IMR-90 (cell line): ENCODE measurements at regions not wholly inside any gene's neighbourhood (a gene's known extent, or its start where the extent isn't known, plus 50 kb on each side); places are given as distances from the start of the nearest gene placed in this dataset.

ENCODE experiments used
- ATAC-seq: fragments of 200-7000 bp; cut with Tn5 transposase; 2 replicates; pipeline ENCODE4 v1.9.1; 2020; ENCODE audit warnings: low read depth, mild to moderate bottlenecking, moderate library complexity
- BruUV-seq: library from RNA; stranded (reverse); fragments of 400-500 nt; replicated peaks from 2 replicates; lab custom pipeline; 2021; lab: Mats Ljungman, UMichigan
- CTCF ChIA-PET: fragments of 300-600 bp; formaldehyde crosslinking; extraction: SDS; loops from one replicate; lab custom pipeline; 2021; ENCODE audit warnings: antibody characterized with exemption; lab: Yijun Ruan, JAX
- POLR2A ChIA-PET: fragments of 300-600 bp; sonication (Branson Sonifier 250); formaldehyde crosslinking; loops from one replicate; lab custom pipeline; 2022; ENCODE audit warnings: antibody characterized with exemption; ENCODE audit not compliant: unreplicated experiment; lab: Charles Lee
- DNase-seq: peaks from one replicate; pipeline ENCODE4 v3.0.0; 2013
- H2AFZ ChIP-seq: replicated peaks from 2 replicates; pipeline ENCODE3; 2013; ENCODE audit warnings: low read length, mild to moderate bottlenecking; ENCODE audit not compliant: poor library complexity
- H2AK5ac ChIP-seq: 2 replicates; pipeline ENCODE4 v1.6.1; 2013; ENCODE audit warnings: low read depth, low read length, inconsistent platforms
- H2AK9ac ChIP-seq: replicated peaks from 2 replicates; pipeline ENCODE3; 2013; ENCODE audit warnings: mild to moderate bottlenecking, low read depth, low read length, moderate library complexity; ENCODE audit not compliant: poor library complexity
- H2BK120ac ChIP-seq: 2 replicates; pipeline ENCODE4 v1.6.1; 2013; ENCODE audit warnings: low read depth, low read length, inconsistent platforms
- H2BK15ac ChIP-seq: 3 replicates; pipeline ENCODE4 v1.6.1; 2013; ENCODE audit warnings: low read depth, low read length, inconsistent platforms
- H2BK20ac ChIP-seq: 2 replicates; pipeline ENCODE4 v1.6.1; 2013; ENCODE audit warnings: low read depth, mild to moderate bottlenecking, inconsistent platforms, low read length, moderate library complexity
- H2BK5ac ChIP-seq: 2 replicates; pipeline ENCODE4 v1.6.1; 2013; ENCODE audit warnings: mild to moderate bottlenecking, low read depth, low read length, inconsistent platforms; ENCODE audit not compliant: poor library complexity, severe bottlenecking
- H3K14ac ChIP-seq: replicated peaks from 2 replicates; pipeline ENCODE4 v1.6.1; 2013; ENCODE audit warnings: low read depth, low read length, inconsistent platforms
- H3K18ac ChIP-seq: 2 replicates; pipeline ENCODE4 v1.6.1; 2013; ENCODE audit warnings: low read depth, low read length, control low read depth
- H3K23ac ChIP-seq: 2 replicates; pipeline ENCODE4 v1.6.1; 2013; ENCODE audit warnings: low read depth, low read length, inconsistent platforms
- H3K27ac ChIP-seq: 2 replicates; pipeline ENCODE4 v1.5.1; 2013; ENCODE audit warnings: mild to moderate bottlenecking, control low read depth, low read length; ENCODE audit not compliant: insufficient read depth
- H3K27me3 ChIP-seq: 2 replicates; pipeline ENCODE4 v1.6.1; 2013; ENCODE audit warnings: low read length; ENCODE audit not compliant: control insufficient read depth, insufficient read depth
- H3K36me3 ChIP-seq: 2 replicates; pipeline ENCODE4 v1.6.1; 2013; ENCODE audit warnings: low read length, mixed read lengths; ENCODE audit not compliant: control insufficient read depth, insufficient read depth
- H3K4ac ChIP-seq: 2 replicates; pipeline ENCODE4 v1.6.1; 2013; ENCODE audit warnings: low read depth, low read length, inconsistent platforms
- H3K4me1 ChIP-seq: 2 replicates; pipeline ENCODE4 v1.6.1; 2013; ENCODE audit warnings: low read length, mixed read lengths; ENCODE audit not compliant: control insufficient read depth, insufficient read depth
- H3K4me2 ChIP-seq: 2 replicates; pipeline ENCODE4 v1.6.1; 2013; ENCODE audit warnings: low read depth, mild to moderate bottlenecking, control low read depth, low read length, moderate library complexity
- H3K4me3 ChIP-seq: 2 replicates; pipeline ENCODE4 v1.5.1; 2013; ENCODE audit warnings: low read depth, mild to moderate bottlenecking, control low read depth, low read length, moderate library complexity; ENCODE audit not compliant: insufficient read depth
- H3K56ac ChIP-seq: 2 replicates; pipeline ENCODE4 v1.6.1; 2013; ENCODE audit warnings: low read length, inconsistent platforms; ENCODE audit not compliant: insufficient read depth; ENCODE audit errors: extremely low read depth
- H3K79me1 ChIP-seq, 2 experiments: 2 replicates each; pipeline ENCODE4 v1.6.1; 2013; ENCODE audit warnings: low read length in 2 of 2, inconsistent platforms in 1 of 2, low read depth in 1 of 2
- H3K9ac ChIP-seq: 2 replicates; pipeline ENCODE4 v1.6.1; 2013; ENCODE audit warnings: low read depth, low read length, control low read depth
- H3K9me1 ChIP-seq: 2 replicates; pipeline ENCODE4 v1.6.1; 2013; ENCODE audit warnings: low read length, inconsistent platforms; ENCODE audit not compliant: insufficient read depth
- H3K9me3 ChIP-seq: 2 replicates; pipeline ENCODE4 v1.6.1; 2013; ENCODE audit warnings: low read length; ENCODE audit not compliant: control insufficient read depth, insufficient read depth
- H4K20me1 ChIP-seq: 2 replicates; pipeline ENCODE4 v1.6.1; 2013; ENCODE audit warnings: low read length, inconsistent platforms; ENCODE audit not compliant: insufficient read depth
- H4K5ac ChIP-seq: 2 replicates; pipeline ENCODE4 v1.6.1; 2013; ENCODE audit warnings: mild to moderate bottlenecking, low read depth, low read length, control low read depth
- H4K8ac ChIP-seq, 2 experiments: 2 replicates each; pipeline ENCODE4 v1.6.1; 2013; ENCODE audit warnings: low read depth in 2 of 2, low read length in 2 of 2, control low read depth in 1 of 2, inconsistent platforms in 1 of 2
- H4K91ac ChIP-seq: 2 replicates; pipeline ENCODE4 v1.6.1; 2013; ENCODE audit warnings: low read depth, low read length, inconsistent platforms; ENCODE audit not compliant: insufficient read depth
- BHLHE40 ChIP-seq: fragments of 150-350 bp; IDR thresholded peaks from 2 replicates; pipeline ENCODE4 v1.6.1; 2016; ENCODE audit warnings: mild to moderate bottlenecking, low read depth, low read length
- CEBPB ChIP-seq: IDR thresholded peaks from 2 replicates; pipeline ENCODE4 v1.6.1; 2012; ENCODE audit warnings: low read depth, low read length, improper control_type of control experiment
- CHD1 ChIP-seq: IDR thresholded peaks from 2 replicates; pipeline ENCODE4 v1.6.1; 2012; ENCODE audit warnings: low read depth, low read length, improper control_type of control experiment
- FOS ChIP-seq: fragments of 150-350 bp; IDR thresholded peaks from 2 replicates; pipeline ENCODE4 v1.6.1; 2016; ENCODE audit warnings: low read depth, low read length
- MAFK ChIP-seq: IDR thresholded peaks from 2 replicates; pipeline ENCODE4 v1.6.1; 2012; ENCODE audit warnings: low read depth, low read length, improper control_type of control experiment
- MAZ ChIP-seq: IDR thresholded peaks from 2 replicates; pipeline ENCODE4 v1.6.1; 2012; ENCODE audit warnings: low read depth, mild to moderate bottlenecking, low read length, improper control_type of control experiment, moderate library complexity, borderline replicate concordance
- MXI1 ChIP-seq: IDR thresholded peaks from 2 replicates; pipeline ENCODE4 v1.6.1; 2012; ENCODE audit warnings: low read depth, mild to moderate bottlenecking, low read length, moderate library complexity, borderline replicate concordance
- NFE2L2 ChIP-seq: fragments of 150-350 bp; IDR thresholded peaks from 2 replicates; pipeline ENCODE4 v1.6.1; 2016; ENCODE audit warnings: low read depth, mild to moderate bottlenecking, low read length
- POLR2A ChIP-seq: IDR thresholded peaks from 2 replicates; pipeline ENCODE4 v1.6.1; 2012; ENCODE audit warnings: mild to moderate bottlenecking, low read depth, low read length
- RAD21 ChIP-seq: IDR thresholded peaks from 2 replicates; pipeline ENCODE4 v1.6.1; 2012; ENCODE audit warnings: low read length, improper control_type of control experiment
- RCOR1 ChIP-seq: IDR thresholded peaks from 2 replicates; pipeline ENCODE4 v1.6.1; 2012; ENCODE audit warnings: mild to moderate bottlenecking, low read length, improper control_type of control experiment; ENCODE audit not compliant: insufficient replicate concordance
- RFX5 ChIP-seq: IDR thresholded peaks from 2 replicates; pipeline ENCODE4 v1.8.0; 2012; ENCODE audit warnings: low read depth, mild to moderate bottlenecking, low read length, moderate library complexity
- SMC3 ChIP-seq: fragments of 150-350 bp; IDR thresholded peaks from 2 replicates; pipeline ENCODE4 v1.6.1; 2016; ENCODE audit warnings: low read depth, mild to moderate bottlenecking, antibody characterized with exemption, low read length, moderate library complexity
- WGBS, 2 experiments: methylation state at CpG; one replicate each; pipeline versions ENCODE4 v1.1.5 to v1.1.7; 2013; ENCODE audit warnings: missing lambda C conversion rate in 2 of 2; ENCODE audit not compliant: insufficient read length in 1 of 2; ENCODE audit errors: extremely low coverage in 2 of 2; 5-methylcytosine and 5-hydroxymethylcytosine counted together
- dilution Hi-C: fragments of 300-500 bp; cut with HindIII; formaldehyde crosslinking; loops from one replicate; pipeline ENCODE4 v1.14.3; 2018; ENCODE audit warnings: low sequenced_read_pairs; ENCODE audit not compliant: unreplicated experiment
- in situ Hi-C: fragments of 300-500 bp; cut with MboI; formaldehyde crosslinking; loops from 3 replicates; pipeline ENCODE4 v1.14.3; 2019; ENCODE audit warnings: low sequenced_read_pairs, inconsistent platforms, mixed read lengths
- intact Hi-C: fragments of 100-400 bp; cut with micrococcal nuclease; formaldehyde crosslinking; loops from 2 replicates; pipeline ENCODE4 v1.10.0; 2022
- TF ChIP-seq, protein P1 (sequence below): conservative IDR thresholded peaks from 2 replicates; pipeline ENCODE4 v1.5.1; 2012; ENCODE audit warnings: mild to moderate bottlenecking, low read depth, low read length, improper control_type of control experiment
- TF ChIP-seq, protein P2 (sequence below): fragments of 150-350 bp; IDR thresholded peaks from 2 replicates; pipeline ENCODE4 v1.6.1; 2016; ENCODE audit warnings: low read depth, mild to moderate bottlenecking, low read length, moderate library complexity, borderline replicate concordance
- TF ChIP-seq, protein P3 (sequence below): fragments of 150-350 bp; IDR thresholded peaks from 2 replicates; pipeline ENCODE4 v1.6.1; 2017; ENCODE audit warnings: mild to moderate bottlenecking, antibody characterized with exemption, low read length, low read depth

DNA sequence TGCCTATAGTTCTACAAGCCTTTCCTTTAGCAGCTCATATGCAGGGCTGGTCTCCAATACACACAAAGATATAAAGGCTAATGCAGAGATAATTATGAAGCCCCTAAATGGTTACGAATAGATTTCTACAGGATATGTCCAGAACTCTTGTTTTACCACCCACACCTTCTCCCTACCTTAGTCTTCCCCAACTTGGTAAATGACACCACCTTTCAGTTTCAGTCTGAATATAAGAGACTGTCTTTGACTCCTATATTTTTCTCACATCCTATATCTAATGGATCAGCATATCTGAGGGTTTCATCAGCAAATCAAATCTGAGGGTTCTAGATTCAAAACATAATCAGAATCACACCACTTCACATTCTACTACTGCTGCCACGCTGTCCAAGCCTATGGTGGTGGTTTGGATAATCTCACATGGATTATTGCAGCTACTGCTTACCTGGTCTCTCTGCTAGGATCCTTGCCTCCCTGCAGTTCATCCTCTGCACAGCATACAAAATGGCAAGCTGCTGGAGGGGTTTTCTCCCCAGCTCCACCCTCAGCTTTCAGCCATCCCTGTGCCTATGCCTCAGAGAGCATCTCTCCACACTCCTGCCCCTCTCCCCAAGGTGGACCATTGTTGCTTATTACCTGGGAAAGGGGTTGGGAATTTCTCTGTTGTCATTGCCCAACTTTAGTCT lies 178.0 kb upstream of the SPOPL start:
- Histone ChIP-seq H3K9me3 (no peaks in the 10 kb centered on the region), H2BK5ac (no peak overlapping the region), H3K36me3 (no peaks in the 10 kb centered on the region), H3K56ac (no peak overlapping the region), H4K8ac (no peak overlapping the region), H2AK5ac (no peak overlapping the region), H3K9me1 (no peaks in the 10 kb centered on the region), H4K91ac (no peak overlapping the region), H2BK15ac (no peak overlapping the region), H2BK120ac (no peak overlapping the region), H4K20me1 (no peaks in the 10 kb centered on the region), H3K9ac (no peak overlapping the region), H3K18ac (no peak overlapping the region), H3K4ac (no peak overlapping the region), H3K79me1 (no peaks in the 10 kb centered on the region), H3K14ac (no peak overlapping the region), H3K4me2 (no peak overlapping the region), H3K27me3 (no peaks in the 10 kb centered on the region), H3K4me1 (no peaks in the 10 kb centered on the region), H3K27ac (no peak overlapping the region), H4K5ac (no peak overlapping the region), H3K23ac (no peak overlapping the region), H2AFZ (no peak overlapping the region), H3K4me3 (no peak overlapping the region), H2AK9ac (no peak overlapping the region), H2BK20ac (no peak overlapping the region)
- in situ Hi-C loops = no loop called here
- dilution Hi-C loops = no loop called here
- CTCF ChIA-PET = no interaction called here
- DNase-seq (no peak), ATAC-seq (no peak)
- TF ChIP-seq, protein P1, sequence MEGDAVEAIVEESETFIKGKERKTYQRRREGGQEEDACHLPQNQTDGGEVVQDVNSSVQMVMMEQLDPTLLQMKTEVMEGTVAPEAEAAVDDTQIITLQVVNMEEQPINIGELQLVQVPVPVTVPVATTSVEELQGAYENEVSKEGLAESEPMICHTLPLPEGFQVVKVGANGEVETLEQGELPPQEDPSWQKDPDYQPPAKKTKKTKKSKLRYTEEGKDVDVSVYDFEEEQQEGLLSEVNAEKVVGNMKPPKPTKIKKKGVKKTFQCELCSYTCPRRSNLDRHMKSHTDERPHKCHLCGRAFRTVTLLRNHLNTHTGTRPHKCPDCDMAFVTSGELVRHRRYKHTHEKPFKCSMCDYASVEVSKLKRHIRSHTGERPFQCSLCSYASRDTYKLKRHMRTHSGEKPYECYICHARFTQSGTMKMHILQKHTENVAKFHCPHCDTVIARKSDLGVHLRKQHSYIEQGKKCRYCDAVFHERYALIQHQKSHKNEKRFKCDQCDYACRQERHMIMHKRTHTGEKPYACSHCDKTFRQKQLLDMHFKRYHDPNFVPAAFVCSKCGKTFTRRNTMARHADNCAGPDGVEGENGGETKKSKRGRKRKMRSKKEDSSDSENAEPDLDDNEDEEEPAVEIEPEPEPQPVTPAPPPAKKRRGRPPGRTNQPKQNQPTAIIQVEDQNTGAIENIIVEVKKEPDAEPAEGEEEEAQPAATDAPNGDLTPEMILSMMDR = no peak
- TF ChIP-seq SMC3 (no peak), FOS (no peak), MXI1 (no peak), NFE2L2 (no peak), MAFK (no peak), POLR2A (no peak), RCOR1 (no peak), CHD1 (no peak), RAD21 (no peak), CEBPB (no peak), RFX5 (no peak), BHLHE40 (no peak), MAZ (no peak)
- TF ChIP-seq, protein P2, sequence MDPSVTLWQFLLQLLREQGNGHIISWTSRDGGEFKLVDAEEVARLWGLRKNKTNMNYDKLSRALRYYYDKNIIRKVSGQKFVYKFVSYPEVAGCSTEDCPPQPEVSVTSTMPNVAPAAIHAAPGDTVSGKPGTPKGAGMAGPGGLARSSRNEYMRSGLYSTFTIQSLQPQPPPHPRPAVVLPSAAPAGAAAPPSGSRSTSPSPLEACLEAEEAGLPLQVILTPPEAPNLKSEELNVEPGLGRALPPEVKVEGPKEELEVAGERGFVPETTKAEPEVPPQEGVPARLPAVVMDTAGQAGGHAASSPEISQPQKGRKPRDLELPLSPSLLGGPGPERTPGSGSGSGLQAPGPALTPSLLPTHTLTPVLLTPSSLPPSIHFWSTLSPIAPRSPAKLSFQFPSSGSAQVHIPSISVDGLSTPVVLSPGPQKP = no peak
- TF ChIP-seq, protein P3, sequence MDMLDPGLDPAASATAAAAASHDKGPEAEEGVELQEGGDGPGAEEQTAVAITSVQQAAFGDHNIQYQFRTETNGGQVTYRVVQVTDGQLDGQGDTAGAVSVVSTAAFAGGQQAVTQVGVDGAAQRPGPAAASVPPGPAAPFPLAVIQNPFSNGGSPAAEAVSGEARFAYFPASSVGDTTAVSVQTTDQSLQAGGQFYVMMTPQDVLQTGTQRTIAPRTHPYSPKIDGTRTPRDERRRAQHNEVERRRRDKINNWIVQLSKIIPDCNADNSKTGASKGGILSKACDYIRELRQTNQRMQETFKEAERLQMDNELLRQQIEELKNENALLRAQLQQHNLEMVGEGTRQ = no peak
- intact Hi-C loops = no loop called here
- no TSS peak for BruUV-seq
- no CpG with 5 or more reads among the region's 2 CpGs for WGBS, 2 experiments
- POLR2A ChIA-PET = no interaction called here
